ENCODE measurements at regions not wholly inside any gene's neighbourhood (a gene's known extent, or its start where the extent isn't known, plus 50 kb on each side); places are given as distances from the start of the nearest gene placed in this dataset.

- no peaks in the 10 kb centered on the region; the same call in 1 of the 2 replicates for H3K9me3 ChIP-seq (ENCODE audit: insufficient read depth, low read depth, low read length)
- no peaks in the 10 kb centered on the region for H3F3A ChIP-seq (ENCODE audit: low read depth)
- no peaks in the 10 kb centered on the region for H4K20me1 ChIP-seq (ENCODE audit: insufficient read depth, low read length, poor library complexity, severe bottlenecking)
- H3K36me3 ChIP-seq (ENCODE audit: insufficient read depth, low read length): no peaks in the 10 kb centered on the region
- H3K4me2 ChIP-seq (ENCODE audit: low read depth, low read length, poor library complexity, severe bottlenecking): no peak overlapping the region
- no peaks in the 10 kb centered on the region for H3K9me2 ChIP-seq (replicated peaks; ENCODE audit: low read depth, low read length)
- no peak overlapping the region for H3K4me3 ChIP-seq (ENCODE audit: low read length, poor library complexity, severe bottlenecking)
- H3K9ac ChIP-seq (ENCODE audit: low read depth, low read length, poor library complexity, severe bottlenecking): no peak overlapping the region
- no peaks in the 10 kb centered on the region for H3K79me2 ChIP-seq (ENCODE audit: insufficient read depth, low read length)
- no peaks in the 10 kb centered on the region for H3K4me1 ChIP-seq (ENCODE audit: insufficient read depth, low read length, poor library complexity, severe bottlenecking)
- TF ChIP-seq CTCF (conservative IDR thresholded peaks at IDR 0.05; ENCODE audit: low read length): no peak
- TF ChIP-seq EZH2phosphoT487 (IDR thresholded peaks at IDR 0.05; ENCODE audit: borderline replicate concordance): no peak
- no peaks in the 10 kb centered on the region for H3K27me3 ChIP-seq (ENCODE audit: insufficient read depth, low read length, poor library complexity, severe bottlenecking)
- no peak overlapping the region for H2AFZ ChIP-seq (ENCODE audit: low read length)
Measured at GRCh38 chr17:79513206-79513605, 97.6 kb downstream of the RBFOX3 start.

- no peaks in the 10 kb centered on the region; the same call in 1 of the 2 replicates for H3K9me3 ChIP-seq (ENCODE audit: insufficient read depth, low read depth, low read length)
Measured at GRCh38 chr17:79511471-79511870, 99.4 kb downstream of the RBFOX3 start.

GRCh38 chr17:79510071-79510470 lies 100.8 kb downstream of the RBFOX3 start:
- Histone ChIP-seq H4K20me1 (ENCODE audit: insufficient read depth, low read length, poor library complexity, severe bottlenecking) (no peaks in the 10 kb centered on the region), H3K79me2 (ENCODE audit: insufficient read depth, low read length) (no peaks in the 10 kb centered on the region), H3K4me1 (ENCODE audit: insufficient read depth, low read length, poor library complexity, severe bottlenecking) (no peaks in the 10 kb centered on the region), H3K9me3 (ENCODE audit: insufficient read depth, low read depth, low read length) (no peaks in the 10 kb centered on the region; the same call in 1 of the 2 replicates), H3K4me2 (ENCODE audit: low read depth, low read length, poor library complexity, severe bottlenecking) (no peak overlapping the region), H3K9me2 (replicated peaks; ENCODE audit: low read depth, low read length) (no peaks in the 10 kb centered on the region), H3K9ac (ENCODE audit: low read depth, low read length, poor library complexity, severe bottlenecking) (no peak overlapping the region), H3K4me3 (ENCODE audit: low read length, poor library complexity, severe bottlenecking) (no peak overlapping the region), H2AFZ (ENCODE audit: low read length) (no peak overlapping the region), H3F3A (ENCODE audit: low read depth) (no peaks in the 10 kb centered on the region), H3K27me3 (ENCODE audit: insufficient read depth, low read length, poor library complexity, severe bottlenecking) (no peaks in the 10 kb centered on the region), H3K36me3 (ENCODE audit: insufficient read depth, low read length) (no peaks in the 10 kb centered on the region)
- TF ChIP-seq CTCF (conservative IDR thresholded peaks at IDR 0.05; ENCODE audit: low read length) (no peak), EZH2phosphoT487 (IDR thresholded peaks at IDR 0.05; ENCODE audit: borderline replicate concordance) (no peak)

More at GRCh38 chr17:79511471-79511870, 99.4 kb downstream of the RBFOX3 start:
- H3K4me3 ChIP-seq (ENCODE audit: low read length, poor library complexity, severe bottlenecking): no peak overlapping the region
- H4K20me1 ChIP-seq (ENCODE audit: insufficient read depth, low read length, poor library complexity, severe bottlenecking): no peaks in the 10 kb centered on the region
- TF ChIP-seq CTCF (conservative IDR thresholded peaks at IDR 0.05; ENCODE audit: low read length) (no peak), EZH2phosphoT487 (IDR thresholded peaks at IDR 0.05; ENCODE audit: borderline replicate concordance) (no peak)
- H3K27me3 ChIP-seq (ENCODE audit: insufficient read depth, low read length, poor library complexity, severe bottlenecking): no peaks in the 10 kb centered on the region
- no peak overlapping the region for H3K4me2 ChIP-seq (ENCODE audit: low read depth, low read length, poor library complexity, severe bottlenecking)
- H3K9ac ChIP-seq (ENCODE audit: low read depth, low read length, poor library complexity, severe bottlenecking): no peak overlapping the region
- no peaks in the 10 kb centered on the region for H3K79me2 ChIP-seq (ENCODE audit: insufficient read depth, low read length)
- no peaks in the 10 kb centered on the region for H3F3A ChIP-seq (ENCODE audit: low read depth)
- H3K4me1 ChIP-seq (ENCODE audit: insufficient read depth, low read length, poor library complexity, severe bottlenecking): no peaks in the 10 kb centered on the region
- H3K9me2 ChIP-seq (replicated peaks; ENCODE audit: low read depth, low read length): no peaks in the 10 kb centered on the region
- H3K36me3 ChIP-seq (ENCODE audit: insufficient read depth, low read length): no peaks in the 10 kb centered on the region
- H2AFZ ChIP-seq (ENCODE audit: low read length): no peak overlapping the region
